T-helper 2 cell (primary cell): ENCODE measurements at regions not wholly inside any gene's neighbourhood (a gene's known extent, or its start where the extent isn't known, plus 50 kb on each side); places are given as distances from the start of the nearest gene placed in this dataset.
A peak's percentile ranks its signal among the peaks of the same experiment; 100 is the strongest.

ENCODE experiments used
- DNase-seq, 5 experiments: peaks; one replicate each; pipeline versions ENCODE4 v3.0.0 to v3.0.0-alpha.2; 2012 to 2022

DNA sequence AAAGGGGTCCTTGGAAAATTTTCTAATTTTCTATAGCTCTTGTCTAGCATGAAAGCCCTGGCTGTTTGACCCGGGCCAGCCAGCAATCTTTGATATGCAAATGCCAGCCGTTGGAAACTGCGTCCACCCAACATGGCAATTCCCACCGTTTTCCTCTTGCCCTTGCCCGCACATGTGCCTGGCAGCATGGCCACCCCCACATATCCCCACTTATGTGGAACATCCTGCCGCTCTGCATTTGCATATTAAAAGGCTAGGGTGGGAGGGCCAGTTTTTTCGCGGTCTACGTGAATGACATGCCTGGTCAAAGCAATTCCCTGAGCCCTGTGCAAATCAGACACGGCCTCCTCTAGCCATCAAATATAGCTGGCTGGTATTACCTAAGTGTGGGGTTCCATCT is 110.3 kb upstream of the TDRD3 start:
- no peak for DNase-seq

DNA sequence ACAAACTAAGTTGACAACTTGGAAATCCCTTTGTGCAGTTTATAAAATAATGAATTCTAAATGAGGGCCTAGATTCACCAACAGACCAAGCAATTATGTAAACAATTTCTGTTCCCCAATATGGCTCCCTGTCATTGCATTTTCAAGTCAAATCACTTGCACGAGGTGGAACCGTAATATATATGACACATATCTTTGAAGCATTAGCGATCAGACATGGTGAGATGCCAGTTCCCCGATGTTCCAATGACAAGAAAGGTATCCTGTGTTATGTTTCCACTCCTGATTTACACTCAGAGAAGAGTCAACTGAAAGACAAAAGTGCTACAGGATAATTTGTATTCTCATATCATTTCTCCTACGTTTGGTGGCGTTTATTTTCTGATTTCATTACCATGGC is 108.5 kb upstream of the TDRD3 start:
- no peak for DNase-seq

DNA sequence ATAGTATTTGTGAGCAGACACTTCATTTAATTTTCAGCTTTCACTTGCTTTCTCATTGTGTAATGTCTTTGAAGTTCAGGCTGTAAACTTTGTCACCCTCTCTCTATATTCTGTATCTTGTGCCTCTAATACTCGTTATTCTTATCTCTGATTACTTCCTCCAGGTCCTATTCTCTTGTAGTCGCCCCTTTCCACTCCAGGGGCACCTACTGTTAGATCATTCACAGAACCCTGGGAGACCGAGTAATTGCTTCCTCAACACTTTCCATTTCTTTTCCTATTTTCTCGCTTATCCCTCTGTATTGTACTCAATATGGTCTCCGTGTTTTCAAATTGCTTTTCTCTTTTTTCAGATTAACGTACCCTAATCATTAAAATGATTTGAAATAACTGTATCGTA is 93.9 kb upstream of the TDRD3 start:
- no peak for DNase-seq

DNA sequence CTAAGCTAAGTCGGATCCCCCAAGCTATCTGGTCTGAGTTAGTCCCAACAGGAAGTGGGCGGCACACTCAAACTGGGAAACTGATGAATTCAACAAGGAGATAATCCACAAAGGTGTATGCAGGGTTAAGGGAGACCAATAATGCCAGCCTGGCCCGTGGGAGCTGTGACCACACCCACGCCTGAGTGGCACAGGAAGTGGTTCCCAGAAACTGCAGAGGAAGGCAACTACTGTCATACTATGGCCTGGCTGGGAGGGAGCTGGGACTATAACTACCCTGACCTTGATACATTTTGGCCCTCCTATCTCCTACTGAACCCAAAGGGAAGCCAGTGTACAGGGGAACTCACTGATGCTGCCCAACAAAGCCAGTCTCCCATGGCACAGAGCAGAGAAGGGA is 85.5 kb upstream of the TDRD3 start:
- DNase-seq, result peak in 1 of 5 experiments; percentile 5

DNA sequence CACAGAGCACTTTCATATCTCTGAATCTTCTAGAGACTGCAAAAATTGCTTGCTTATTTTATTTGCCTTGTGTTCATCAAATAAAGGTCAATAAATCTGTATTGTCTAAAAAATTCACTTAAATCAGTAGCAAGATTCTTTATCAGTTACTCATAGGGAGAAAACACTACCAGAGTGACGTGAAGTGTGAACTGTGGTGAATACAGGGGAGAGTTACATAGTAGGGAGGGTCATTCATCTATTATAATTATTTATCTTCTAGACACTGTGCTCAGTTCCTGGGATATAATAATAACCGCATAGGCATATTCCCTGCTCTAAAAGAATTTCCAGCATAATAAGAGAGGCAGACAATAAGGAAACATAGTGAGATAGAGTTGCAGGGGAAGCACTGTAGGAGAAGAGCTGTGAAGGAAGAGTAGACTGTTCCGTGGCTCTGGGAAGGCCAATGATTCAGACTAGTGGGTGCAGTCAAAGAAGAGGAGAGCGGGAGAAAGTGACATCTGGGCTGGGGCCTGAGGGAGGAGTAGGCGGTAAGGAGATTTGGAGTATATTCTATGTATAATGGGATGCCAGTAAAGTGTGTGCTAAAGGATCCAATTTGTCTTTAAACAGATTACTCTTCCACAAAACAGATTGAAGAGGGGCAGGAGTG is 84.0 kb upstream of the TDRD3 start:
- no peak for DNase-seq

DNA sequence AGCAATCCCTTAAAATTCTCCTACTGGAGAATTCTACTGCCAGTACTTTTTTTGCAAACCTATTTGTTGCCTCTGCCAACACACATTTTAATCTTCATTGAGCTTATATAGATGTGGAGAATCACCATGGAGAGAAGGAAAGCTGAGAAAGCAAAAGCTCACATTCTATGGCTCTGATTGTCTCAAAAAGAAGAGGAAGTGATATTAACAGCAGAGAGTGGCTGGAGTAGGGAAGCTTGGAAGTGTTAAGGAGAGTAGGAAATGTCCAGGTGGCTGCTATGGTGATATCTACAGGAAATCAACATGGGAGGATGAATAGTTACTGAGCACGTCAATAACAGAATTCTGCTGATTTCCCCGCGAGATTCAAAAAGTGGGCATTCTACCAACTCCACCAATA is 78.8 kb upstream of the TDRD3 start:
- DNase-seq, result no peak

DNA sequence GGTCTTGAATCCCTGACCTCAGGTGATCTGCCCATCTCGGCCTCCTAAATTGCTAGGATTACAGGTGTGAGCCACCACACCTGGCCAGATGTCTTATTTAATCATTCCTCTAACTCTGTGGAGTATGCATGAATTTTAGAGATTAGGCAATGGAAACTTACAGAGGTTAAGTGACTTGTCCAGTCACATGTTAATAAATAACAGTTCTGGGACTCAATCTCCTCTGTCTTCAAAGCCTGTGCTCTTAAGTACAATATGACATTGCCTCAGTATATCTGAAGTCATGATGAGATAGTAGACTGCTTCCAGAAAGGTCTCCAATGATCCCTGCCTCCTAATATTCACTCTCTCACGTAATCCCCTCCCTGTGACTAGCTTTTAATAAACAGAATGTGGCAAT is 72.9 kb upstream of the TDRD3 start:
- DNase-seq, result no peak

DNA sequence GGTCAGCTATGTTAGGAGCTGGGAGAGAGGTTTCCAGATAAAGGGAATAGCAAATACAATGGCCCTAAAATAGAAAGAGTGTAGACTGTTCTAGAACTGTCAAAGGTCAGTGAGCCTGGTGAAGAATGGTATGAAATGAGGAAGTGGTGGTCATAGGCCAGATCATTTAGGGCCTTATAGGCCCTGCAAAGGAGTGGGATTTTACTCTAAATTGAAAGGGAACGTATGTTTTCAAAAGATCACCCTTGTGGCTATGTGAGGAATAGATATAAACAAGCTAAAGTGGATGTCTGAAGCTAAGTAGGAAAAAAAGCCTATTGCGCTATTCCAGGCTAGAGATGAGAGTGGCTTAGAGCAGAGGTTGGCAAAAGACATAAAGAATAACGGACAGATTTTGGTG is 70.7 kb upstream of the TDRD3 start:
- DNase-seq, result no peak

DNA sequence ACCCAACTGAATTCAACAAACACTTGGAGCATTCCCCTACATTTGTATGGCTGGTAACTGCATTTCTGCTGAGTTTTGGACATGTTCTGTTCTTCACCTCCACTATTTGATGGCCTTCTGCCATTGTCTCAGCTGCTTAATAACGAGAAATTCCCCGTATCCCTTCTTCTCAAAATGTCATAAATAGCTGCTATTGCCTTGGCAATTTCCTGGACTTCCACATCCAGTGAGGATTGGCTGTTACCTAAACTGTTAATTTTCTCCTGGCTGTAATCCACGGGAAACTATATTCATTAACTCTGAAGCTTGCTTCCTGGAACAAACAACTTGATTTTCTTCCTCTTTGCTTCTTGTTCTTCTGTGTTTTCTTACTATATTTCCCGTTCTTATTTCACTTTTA is 69.5 kb upstream of the TDRD3 start:
- no peak for DNase-seq

DNA sequence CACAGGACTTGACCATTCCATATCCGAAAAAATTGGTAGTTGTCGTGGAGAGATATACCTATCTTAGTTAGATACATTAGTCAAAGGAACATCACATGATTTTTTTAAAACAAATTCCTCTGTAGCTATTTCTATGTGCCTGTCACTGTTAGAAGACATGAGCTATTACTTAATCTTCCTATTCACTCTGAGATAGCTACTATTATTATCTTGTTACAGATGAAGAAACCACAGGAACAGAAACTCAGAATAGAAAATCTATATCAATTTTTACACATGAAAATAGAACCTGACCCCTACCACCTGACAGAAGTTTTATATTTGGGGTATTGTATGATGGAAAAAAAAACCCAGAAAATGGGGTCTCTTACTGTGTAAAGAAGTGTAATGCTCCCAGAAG is 68.9 kb upstream of the TDRD3 start:
- DNase-seq, result no peak

DNA sequence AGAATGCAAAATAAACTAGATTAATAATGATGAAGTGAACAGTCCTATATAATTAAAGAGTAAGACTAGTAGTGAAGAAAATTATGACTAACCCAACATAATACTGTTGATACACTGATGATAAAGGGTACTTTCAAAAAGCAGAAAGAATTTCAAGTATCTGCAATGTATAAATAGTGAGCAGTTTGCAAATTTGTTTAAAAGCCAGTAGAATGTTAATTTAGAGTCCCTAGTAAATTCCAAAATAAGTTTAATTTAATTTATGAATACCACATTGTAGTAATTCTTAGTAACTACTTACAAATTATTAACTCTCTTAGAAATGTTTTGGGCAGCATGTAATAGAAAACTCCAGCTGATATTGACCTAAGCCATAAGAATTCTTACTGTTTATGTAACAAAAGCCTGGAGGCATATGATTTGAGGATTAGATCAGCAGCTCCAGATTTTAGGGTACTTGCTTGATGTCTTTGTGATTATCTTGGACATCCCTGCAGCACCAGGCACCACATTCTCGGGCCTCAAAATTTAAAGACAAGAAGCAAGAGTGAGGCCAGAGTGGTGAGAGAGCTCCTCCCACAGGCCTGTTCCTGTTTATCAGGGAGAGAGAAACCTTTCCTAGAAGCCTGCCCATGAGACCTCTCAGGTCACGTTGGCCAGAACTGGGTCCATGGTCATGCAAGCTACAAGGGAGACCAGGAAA is 67.6 kb upstream of the TDRD3 start:
- DNase-seq, result peak in 1 of 5 experiments; percentile 44

DNA sequence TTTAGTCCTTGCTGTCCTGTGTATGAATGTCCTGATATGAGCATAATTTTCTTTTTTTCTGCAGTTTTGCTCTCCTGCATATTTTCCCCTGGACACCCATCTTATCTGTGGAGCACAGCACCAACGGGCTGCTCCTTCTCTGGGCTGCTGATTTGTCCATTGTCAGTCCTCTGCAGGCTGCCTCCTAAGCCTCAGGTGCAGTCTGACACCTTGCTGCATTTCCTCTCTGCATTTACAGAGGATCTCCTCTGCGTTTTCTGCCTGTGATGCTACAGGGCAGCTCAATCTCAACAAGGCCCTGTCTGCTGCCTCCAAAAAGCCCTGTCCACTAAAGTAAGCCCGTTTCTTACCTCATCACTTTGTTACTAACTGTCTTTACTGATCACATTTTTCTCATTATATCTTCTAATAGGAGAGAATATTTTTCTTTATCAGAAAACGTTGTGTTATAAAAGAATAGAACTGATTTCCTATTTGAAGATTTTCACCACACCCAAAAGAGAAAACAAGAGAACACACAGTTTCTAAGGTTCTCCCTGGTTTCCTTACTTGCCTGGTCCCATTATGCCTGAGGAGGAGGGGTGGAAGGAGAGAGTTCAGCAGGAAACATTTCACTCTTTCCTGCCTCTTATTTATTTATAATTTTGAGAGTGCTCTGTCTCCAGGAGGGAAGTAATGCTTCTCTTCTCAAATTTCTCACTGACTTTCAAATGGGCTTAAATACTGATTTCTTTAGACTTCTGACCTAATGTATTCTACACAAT is 65.6 kb upstream of the TDRD3 start:
- DNase-seq, result no peak

DNA sequence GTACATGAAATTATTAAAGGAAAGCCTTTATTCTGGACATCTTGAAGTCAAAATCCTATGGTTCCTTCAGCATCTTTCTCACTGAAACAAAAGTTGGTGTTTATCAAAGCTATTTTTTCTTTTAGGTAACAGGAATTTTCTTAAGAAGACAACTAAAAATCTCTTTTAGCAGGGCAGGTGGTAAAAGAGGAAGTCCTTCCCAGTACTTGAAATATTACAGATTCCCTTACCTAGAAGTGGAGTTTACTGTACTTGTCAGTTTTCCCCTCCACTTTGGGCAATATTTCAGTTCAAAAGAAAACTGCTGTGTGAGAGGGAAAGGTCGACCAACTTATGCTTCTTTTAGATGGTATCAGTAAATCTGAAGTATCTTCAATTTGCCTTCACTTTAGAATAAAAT is 64.3 kb upstream of the TDRD3 start:
- DNase-seq, result no peak

DNA sequence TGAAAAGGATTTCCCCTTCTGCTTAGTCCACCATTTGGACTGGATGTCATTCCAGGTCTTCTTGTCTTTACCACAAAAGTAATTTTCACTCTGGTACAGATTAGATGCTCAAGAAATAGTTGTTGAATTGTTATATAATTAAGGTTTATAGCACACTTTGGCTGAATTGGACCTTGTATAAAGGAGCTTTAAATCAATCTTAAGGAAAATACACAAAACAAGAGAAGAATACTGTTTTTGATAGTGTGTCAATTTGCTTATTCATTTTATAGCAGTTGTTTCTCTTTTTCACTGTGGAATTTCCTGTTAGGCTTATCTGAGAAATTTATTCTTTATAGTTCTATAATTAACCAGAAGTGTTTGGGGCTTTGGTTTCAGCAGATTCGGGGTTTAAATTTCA is 62.7 kb upstream of the TDRD3 start:
- DNase-seq, result no peak

DNA sequence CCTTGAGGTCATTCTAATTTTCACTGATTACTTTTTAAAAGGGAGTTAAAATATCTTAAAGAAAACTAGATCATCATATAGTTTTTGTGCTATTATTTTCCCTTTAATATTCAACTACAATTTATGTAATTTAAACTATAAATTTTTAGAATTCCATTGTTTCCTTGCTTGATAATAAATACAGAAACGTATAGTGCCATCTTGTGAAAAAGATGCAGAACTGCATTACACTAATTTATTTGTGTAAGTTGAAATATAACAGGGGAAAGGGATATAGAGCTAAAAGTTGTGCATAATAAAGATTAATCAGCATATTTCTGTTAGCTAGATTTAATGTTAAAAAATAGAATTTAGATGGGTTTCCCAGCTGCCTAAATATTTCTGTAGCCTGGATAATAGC is 61.5 kb upstream of the TDRD3 start:
- DNase-seq, result peak in 1 of 5 experiments; percentile 8

DNA sequence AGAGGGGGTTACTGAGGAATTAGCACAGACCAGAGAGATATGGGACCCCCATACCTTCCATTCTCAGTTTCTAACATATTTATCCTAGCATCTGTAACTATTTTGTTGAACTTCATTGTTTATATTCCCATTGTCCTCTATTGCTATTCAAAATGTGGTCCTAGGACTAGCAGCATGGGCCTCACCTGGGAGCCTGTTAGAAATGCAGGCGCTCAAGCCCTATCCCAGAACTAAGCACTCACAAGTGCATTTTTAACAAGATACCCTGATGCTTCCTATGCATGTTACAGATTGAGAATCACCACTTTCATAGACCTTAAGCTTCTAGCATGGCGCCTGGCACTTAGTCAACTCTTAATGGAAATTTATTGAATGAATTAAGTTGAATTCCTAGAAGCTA is 58.3 kb upstream of the TDRD3 start:
- no peak for DNase-seq

DNA sequence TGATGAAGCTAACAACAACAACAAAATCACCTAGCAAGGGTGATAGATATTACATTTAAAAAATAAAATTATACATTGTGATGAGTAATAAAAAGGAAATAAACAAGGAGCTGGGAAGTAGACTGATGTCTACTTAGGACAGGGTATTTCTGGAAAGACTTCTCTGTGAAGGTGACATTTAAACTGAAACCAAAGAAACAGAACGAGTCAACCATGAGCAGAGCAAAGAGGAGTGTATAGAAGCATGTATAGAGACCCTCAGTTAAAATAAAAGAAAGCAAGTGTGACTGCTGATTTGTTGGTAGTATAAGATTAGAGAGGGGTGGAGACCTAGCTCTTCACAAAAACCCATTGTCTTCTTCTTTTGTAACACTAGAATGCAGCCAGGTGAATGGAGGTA is 53.0 kb upstream of the TDRD3 start:
- DNase-seq, result no peak

DNA sequence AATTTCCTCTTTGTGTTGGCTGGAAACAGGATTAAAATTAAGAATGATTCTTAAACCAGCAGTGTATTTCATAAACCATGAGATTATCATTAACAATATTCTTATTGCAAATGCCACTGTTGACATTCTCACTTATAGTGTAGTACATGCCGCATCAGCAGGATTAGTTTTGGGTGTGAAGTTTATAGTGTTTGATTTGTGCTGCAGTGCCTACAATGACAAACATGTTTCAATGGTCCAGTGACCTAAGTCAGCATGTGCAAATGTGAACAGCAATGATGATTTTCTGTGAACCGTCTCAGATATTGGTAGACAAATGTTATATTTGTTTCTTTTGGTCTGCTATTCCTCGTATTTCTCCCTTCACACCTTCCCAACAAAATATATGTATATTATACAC is 49.8 kb upstream of the TDRD3 start:
- DNase-seq, result no peak
